GM18499 (cell line): ENCODE measurements at regions not wholly inside any gene's neighbourhood (a gene's known extent, or its start where the extent isn't known, plus 50 kb on each side); places are given as distances from the start of the nearest gene placed in this dataset.
"Not testable (repeated sequence)": the region's sequence is repeated elsewhere in the genome, so short reads cannot be mapped to it uniquely, and the experiment has no call there.

ENCODE experiments used
- ATAC-seq: cut with Tn5 transposase; IDR thresholded peaks from one replicate; pipeline ENCODE4 v1.9.1; 2021; ENCODE audit warnings: moderate number of reproducible peaks; ENCODE audit not compliant: insufficient read depth, unreplicated experiment

DNA sequence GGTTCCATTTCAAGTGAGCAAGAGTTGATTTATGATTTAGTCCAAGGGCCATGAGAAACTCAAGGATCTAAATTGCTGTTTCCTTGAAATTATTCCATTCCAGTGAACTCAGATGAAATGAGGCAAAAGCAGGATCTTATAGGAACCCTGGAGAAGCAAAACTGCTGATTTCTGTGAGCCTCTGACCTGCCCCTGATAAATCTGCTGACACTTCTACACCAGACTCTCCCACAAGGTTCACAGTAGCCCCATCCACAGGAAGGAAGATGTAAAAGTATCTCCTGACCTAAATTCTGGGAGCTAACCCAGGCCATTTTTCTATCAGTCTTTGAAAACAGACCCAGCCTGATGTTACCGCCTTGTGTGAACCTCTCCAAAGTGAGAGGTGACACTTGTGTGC lies 987.6 kb upstream of the AUTS2 start:
- no peak for ATAC-seq

DNA sequence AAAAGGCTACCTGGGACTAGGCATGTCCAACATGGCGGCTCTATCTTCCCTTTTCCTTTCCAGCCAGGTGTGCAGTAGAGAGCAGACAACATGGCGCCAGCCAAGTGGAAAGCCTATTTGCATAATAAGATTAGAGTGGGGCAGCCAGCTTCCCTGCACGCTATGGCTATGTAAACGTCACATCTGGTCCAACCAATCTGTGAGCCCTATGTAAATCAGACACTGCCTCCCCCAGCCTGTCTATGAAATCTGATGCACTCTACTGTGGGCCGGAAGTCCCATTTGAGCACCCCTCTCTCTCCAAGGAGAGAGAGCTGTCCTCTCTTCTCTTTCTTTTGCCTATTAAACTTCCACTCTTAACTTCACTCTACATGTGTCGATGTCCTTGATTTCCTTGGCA lies 984.9 kb upstream of the AUTS2 start:
- no peak for ATAC-seq

DNA sequence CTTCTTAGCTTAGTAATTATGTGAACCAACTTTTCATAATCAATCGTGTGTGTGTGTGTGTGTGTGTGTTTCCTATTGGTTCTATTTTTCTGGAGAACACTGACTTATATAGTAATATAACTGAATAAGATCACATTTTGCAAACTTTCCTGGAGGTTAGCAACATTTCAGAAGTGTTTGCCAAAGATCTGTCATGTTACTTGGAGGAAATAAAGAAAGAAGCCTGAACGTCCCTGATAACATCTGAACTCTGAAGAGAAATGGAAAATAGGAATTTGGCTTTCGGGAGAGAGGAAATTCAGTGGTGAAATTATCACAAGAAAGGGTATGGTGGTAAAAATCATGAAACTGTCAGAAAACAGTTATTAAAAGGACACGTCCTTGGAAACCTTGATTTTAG lies 984.4 kb upstream of the AUTS2 start:
- no peak for ATAC-seq

DNA sequence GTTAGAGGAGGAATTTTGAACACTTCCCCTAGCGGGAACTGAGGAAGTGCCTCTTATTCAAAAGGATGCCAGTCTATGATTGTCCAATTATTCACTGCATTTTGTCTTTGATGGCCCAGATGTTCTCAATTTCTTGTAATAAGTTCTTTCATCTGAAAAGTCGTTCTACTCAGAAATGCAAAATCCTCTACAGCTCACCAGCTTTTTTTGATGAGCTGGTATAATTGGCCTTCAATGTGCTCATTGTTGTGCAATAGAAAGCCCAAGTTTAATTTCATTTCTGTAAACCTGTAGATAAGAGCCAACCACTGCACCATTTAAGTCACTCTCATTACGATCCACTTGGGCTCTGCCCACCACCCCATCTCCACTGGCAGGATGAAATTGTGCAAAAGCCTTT lies 978.7 kb upstream of the AUTS2 start:
- no peak for ATAC-seq

DNA sequence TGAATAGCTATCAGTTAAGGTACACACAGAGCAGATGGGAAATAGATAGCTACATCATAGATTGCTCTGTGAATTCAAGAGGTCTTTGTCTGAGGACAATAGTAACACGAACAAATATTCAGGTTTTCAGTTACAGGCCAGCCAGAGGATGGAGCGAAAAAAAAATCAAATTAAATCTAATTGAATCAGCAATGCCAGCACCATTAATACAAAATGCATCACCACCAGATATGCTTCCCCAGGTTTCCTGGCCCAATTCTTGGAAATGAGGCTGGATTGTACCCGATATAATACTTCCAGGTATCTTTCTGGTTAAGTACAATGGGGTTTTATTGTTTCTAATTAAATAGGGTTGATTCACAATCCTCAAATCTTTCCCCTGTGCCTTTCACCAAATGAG lies 975.8 kb upstream of the AUTS2 start:
- ATAC-seq, result no peak

DNA sequence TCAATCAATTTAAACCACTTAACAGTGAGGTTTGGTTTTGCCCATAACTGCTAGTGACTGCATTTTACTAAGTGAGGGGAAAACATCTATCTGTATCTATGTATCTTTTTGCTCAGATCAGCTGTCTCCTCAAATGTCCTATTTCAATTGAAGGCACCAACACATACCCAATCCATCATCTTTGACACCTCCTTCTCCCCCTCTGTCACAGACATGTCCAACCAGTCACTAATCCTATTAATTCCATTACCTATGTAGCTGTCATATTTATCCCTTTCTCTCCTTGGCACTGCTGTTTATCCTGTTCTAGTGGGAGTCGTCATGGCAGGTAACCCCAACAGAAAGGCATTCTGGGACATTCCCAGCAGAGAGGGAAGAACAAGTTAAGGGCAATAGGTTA lies 975.2 kb upstream of the AUTS2 start:
- ATAC-seq, result no peak

DNA sequence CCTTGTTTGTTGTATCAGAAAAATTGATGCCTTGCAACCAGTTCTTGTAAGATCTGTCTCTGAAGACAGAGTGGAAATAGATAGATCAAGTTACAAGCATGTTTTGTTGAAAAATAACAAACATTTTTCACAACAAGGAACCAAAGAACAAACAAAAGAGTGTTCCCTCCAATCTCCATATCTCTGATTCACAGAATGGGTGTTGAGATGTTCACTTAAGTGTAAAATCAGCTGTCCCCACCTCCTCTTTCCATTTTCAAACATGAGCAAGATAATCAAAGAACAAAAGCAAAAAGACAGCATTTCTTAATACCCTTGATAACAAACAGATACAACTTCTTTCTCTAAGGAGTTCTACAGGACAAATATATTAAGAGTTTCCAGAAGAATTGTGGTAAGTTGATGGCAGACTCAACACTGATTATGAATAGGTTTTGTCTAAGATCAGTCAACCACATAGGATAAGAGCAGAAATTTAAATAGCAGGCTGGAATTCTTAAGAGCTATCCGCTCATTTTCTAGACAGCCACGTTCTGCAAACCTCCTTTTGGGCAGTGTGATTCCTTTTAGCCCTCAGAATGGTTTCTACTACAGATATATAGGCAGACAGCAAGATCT lies 970.9 kb upstream of the AUTS2 start:
- no peak for ATAC-seq

DNA sequence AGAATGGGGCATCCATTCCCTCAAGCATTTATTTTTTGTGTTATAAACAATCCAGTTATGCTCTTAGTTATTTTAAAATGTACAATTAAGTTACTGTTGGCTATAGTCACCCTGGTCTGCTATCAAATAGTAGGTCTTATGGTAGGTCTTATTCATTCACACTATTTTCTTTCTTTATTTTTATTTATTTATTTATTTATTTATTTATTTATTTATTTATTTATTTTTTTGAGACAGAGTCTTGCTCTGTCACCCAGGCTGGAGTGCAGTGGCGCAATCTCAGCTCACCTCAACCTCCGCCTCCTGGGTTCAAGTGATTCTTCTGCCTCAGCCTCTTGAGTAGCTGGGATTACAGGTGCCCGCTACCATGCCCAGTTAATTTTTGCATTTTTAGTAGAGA lies 967.4 kb upstream of the AUTS2 start:
- ATAC-seq, result not testable (repeated sequence)

DNA sequence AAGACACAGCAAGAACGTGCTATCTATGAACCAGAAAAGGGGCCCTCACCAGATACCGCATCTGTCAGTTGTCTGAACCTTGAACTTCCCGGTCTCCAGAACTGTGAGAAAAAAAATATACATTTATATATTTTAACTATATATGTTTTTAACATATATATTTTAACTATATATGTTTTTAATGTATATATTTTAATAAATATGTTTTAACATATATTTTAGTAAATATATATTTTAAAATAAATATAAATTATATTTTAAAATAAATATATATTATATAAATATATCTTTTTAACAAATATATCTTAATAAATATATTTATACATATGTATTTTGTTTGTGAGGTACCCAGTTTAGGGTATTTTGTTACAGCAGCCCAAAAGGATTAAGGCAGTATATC lies 958.2 kb upstream of the AUTS2 start:
- ATAC-seq, result no peak

DNA sequence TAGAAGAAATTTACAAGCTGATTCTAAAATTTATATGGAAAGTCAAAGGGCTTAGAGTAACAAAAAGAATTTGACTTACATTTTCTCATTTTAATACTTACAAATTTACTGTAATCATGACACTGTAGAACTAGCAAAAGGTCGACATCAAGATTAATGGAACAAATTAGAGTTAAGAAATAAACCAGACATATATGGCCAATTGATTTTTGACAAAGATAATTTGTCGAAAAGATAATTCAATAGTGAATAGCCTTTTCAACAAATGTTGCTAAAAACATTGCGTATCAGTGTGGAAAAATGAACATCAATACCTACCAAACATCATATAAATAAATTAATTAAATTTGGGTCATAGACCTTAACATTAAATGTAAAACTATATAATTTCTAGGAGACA lies 955.5 kb upstream of the AUTS2 start:
- no peak for ATAC-seq

DNA sequence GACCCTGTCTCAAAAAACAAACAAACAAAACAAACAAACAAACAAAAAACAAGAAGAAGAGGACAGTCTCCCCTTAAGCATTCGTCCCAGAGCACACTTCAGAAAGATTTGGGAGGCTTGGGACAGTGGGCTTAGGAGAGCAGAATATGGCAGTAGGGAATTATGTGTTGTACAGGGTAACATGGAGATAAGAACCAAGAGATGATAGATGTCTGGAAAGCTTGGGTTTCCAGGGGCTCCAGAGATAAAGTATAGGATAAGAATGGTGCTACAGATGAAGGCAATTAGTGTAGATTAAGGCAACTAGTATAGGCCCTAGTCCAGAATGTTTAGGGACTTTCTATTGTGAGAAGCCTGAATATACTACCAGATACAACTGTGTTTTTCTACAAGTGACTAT lies 934.9 kb upstream of the AUTS2 start:
- ATAC-seq, result no peak

DNA sequence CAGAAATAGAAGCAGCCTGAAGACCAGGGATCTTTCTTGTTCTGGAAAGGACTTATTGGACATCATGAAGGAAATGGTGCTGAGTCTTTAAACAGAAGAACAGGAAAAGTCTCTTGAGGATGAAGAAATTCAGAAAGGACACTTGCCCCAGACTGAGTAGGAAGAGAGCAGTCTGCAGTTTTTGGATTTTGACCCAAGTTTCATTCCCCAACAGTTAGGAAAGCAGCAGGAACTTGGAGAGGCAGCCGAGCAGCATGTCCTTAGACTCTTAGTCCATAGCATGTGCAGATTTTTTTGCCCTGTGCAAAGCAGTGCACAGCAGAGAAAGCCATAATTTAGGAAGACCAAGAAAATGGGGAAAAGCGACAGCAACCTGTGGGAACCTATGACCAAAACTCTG lies 927.2 kb upstream of the AUTS2 start:
- ATAC-seq, result no peak

DNA sequence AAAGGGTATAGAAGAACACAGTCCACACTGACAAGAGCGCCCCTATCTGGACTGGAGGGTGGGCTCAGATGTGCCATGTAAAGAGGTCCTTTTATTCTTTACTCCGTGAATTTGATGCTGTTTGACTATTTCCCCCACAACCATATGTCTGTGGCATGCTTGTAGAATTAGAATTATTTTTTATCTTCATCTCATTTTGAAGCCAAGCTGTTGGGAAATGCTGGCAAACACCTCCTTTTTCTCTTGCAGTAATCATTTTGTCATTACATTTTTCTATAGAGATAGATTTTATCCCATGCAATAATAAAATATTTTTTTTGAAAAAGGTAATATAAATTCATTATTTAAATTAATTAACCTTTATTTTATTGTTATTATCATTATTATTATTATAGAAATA lies 926.6 kb upstream of the AUTS2 start:
- ATAC-seq, result no peak

DNA sequence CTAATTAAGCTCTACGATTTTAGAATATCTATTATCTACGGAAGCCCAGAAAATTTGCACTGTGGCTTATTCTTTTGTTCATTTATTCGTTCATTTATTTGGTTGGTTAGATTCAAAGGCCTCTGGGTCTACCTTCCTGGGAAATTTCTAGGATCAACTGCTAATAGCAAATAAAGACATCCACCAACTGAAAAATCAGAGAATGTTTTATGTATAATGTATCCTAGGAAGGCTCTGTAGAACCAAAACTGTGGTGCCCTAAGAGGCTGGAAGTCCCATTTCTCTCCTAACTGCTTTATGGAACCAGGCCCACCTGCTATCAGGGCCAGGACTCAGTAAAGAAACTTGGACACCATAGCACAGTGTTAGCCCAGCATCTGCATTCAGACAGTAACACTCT lies 923.4 kb upstream of the AUTS2 start:
- no peak for ATAC-seq

DNA sequence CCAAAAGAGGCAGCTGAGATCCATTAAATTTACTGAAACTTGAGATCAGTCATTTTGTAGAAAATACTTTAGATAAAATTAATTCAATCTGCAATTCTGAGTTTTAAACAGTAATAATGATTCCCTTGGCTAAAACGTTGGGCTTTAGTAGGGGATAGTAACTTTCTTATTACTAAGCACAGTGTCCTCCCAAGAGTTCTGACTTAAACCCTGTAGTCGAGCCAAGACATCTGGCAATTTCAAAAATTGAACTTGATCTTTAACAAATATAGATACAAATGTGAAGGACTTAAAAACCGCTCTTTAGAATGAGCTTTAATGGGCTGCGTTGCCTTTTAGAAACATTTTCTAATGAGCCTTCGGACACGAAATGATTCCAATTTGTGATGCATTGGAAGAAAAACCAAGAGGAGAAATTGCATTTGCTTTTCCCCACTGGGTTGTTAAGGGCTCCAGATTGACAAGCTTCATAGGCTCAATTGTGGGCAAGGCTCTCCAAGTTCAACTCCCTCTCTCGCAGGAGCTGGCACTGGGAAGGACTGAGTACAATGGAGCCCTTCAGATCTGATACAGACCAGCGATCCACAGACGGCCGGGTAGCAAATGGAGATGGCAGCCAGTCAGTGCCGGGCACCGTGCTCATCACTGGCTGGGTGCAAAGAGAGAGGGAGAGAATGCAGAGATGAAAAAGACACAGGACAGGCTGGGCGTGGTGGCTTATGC lies 921.3 kb upstream of the AUTS2 start:
- ATAC-seq, result no peak

DNA sequence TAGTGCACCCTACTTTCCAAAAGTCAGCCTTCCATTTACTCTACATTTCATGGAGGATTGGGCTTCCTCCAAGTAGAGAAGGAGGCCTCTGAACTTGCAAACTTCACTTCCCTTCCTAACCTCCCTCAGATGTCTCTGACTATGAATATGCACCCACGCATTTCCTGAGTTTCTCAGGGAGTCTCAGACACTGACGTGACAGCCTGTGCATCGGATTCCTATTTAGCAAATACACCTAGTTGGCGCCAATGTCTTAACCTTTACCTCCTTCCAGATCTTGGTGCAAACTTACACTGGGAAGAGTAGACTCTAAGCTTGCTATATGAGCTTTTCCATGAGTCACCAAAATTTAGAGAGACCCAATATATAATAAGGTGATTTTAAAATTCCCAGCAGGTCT lies 920.1 kb upstream of the AUTS2 start:
- no peak for ATAC-seq

DNA sequence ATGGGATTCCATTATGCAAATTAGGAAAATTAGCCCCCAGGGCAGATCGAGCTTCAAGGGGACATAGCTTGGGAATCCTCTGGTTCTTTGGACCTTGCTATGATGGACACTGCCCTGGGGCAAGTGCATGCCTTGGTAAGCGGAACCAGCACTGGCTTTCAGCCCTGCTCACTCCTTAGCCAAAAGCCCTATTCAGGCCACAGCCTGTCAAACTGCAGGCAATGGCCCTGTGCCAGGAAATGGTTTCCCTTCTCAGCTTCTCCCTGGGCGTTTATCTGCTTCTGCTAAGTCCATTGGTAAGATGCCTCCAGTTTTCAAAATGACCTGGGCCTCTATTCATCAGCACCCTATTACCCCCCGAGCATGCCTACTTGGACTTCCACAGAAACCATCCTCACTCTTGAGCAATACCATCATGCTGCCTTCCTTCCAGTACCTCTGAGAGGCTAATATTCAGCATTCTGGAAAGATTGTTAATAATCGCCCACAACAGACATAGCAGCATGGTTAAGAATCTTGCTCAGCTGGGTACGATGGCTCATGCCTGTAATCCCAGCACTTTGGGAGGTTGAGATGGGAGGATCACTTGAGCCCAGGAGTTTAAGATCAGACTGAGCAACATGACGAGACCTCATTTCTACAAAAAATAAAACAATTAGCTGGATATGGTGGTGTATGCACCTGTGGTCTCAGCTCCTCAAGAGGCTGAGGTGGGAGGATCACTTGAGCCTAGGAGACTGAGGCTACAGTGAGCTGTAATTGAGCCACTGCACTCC lies 918.6 kb upstream of the AUTS2 start:
- no peak for ATAC-seq

DNA sequence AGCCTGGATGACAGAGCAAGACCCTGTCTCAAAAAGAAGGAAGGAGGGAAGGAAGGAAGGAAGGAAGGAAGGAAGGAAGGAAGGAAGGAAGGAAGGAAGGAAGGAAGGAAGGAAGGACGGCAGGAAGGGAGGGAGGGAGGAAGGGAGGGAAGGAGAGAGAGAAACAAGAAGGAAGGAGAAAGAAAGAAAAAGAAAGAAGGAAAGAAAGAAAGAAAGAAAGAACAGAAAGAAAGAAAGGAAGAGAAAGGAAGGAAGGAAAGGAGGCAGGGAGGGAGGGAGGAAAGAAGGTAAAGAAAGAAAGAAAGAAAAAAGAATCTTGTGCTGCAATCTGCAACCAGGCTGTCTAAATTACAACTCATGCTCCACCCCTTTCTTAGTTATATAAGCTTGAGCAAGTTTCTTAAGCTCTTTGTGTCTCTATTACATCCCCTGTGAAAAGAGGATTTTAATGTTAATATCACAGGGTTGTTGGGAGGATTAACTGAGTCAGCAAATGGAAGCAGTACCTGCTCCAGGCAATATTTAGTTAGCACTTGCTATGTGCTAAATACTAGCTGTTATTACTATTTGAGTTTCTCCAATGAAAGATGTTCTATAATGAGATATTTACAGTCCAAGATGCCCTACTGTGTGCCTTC lies 917.9 kb upstream of the AUTS2 start:
- no peak for ATAC-seq

DNA sequence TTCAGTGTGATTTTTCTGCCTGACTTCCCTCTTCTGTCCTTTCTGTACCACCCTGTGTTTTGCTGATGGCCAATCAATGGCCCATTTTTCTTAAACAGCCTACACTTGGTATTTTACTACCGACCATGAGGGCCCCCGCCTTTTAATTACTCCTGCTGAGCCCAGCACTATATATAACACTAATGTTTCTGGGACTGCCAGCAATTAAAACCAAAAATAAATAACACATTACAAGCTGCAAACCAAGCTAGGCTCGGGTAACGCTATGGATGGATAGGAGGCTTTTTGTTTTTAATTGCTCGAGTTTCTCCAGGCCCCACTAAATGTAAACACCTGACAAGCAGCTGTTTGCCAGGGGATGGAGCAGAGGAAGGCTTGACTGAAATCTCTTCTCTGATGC lies 915.4 kb upstream of the AUTS2 start:
- ATAC-seq, result no peak

DNA sequence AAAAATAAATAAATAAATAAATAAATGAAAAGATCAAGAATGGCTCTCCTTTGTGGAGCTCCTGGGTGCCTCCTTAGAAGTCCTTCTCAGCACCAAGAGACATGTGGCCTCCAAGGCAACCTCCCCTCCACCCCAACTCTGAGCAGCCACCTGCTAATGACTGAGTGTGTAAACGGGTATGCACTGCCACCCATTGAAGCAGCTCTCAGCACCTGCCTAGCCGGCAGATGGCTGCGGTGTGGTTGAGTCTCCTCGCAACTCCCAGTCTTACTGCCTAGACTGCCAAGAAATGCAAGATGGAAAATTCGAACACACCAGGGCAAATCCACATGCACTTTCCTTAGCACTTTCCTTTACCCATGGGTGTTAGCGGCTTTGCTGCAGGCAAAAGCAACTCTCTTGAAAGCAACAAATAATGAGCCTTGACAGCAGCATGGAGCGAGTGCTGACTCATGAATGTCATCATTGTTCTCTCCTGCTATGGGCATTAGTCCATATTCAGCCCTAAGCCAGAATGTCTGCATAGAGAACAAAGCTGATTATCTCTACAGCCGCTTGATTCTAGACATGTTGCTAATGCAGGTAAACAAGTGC lies 913.9 kb upstream of the AUTS2 start:
- ATAC-seq, result no peak

DNA sequence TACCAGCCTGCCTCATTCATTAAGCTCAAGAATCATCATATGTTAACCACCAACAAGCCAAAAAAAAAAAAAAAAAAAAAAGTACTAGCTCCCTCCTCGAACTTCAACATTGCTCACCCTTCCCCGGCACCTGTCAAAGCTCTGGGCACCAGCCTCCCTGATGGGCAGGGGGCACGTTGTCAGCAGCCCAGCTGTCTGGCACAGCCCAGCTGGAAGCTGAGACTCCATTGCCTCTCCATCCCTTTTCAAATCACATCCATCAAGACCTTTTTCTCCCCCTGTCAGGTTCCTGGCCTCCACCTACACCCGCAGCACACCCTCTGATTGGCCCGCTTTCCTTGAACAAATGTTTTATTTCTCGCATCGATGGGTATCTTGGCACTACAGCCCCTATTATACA lies 913.3 kb upstream of the AUTS2 start:
- ATAC-seq, result no peak
